Stimulated activated CD8-positive, alpha-beta memory T cell treated with anti-CD3 and anti-CD28 coated beads, Interleukin-15, amount 100 ng/mL, for 48 hours (primary cell): ENCODE measurements at regions not wholly inside any gene's neighbourhood (a gene's known extent, or its start where the extent isn't known, plus 50 kb on each side); places are given as distances from the start of the nearest gene placed in this dataset.
A peak's percentile ranks its signal among the peaks of the same experiment; 100 is the strongest.

Experiments used
- DNase-seq, 2 donors: peaks; one replicate each; pipeline ENCODE4 v3.0.0-alpha.2; 2020; ENCODE audit warnings: low read depth in 2 of 2

GRCh38 chr2:8565399-8566154 lies 116.3 kb upstream of the ID2 start:
- no peak for DNase-seq

GRCh38 chr2:8566155-8566670 lies 115.6 kb upstream of the ID2 start:
- DNase-seq, result no peak

GRCh38 chr2:8566774-8567468 lies 114.9 kb upstream of the ID2 start:
- DNase-seq, result no peak

- DNase-seq, result no peak
These were observed 114.2 kb upstream of the ID2 start for GRCh38 chr2:8567469-8568260.

GRCh38 chr2:8568543-8569302 lies 113.1 kb upstream of the ID2 start:
- no peak for DNase-seq

GRCh38 chr2:8569332-8569930 lies 112.4 kb upstream of the ID2 start:
- DNase-seq, result no peak

GRCh38 chr2:8570637-8571036 lies 111.2 kb upstream of the ID2 start:
- DNase-seq, result no peak

- DNase-seq, result no peak
These were observed 110.5 kb upstream of the ID2 start for GRCh38 chr2:8571301-8571791.

- DNase-seq, result no peak
These were observed 109.9 kb upstream of the ID2 start for GRCh38 chr2:8571792-8572499.

- DNase-seq, result no peak
These were observed 109.1 kb upstream of the ID2 start for GRCh38 chr2:8572712-8573233.

- no peak for DNase-seq
These were observed 108.5 kb upstream of the ID2 start for GRCh38 chr2:8573234-8573941.

GRCh38 chr2:8573942-8574195 lies 108.0 kb upstream of the ID2 start:
- DNase-seq, result no peak

GRCh38 chr2:8574196-8575037 lies 107.4 kb upstream of the ID2 start:
- DNase-seq, result no peak

GRCh38 chr2:8575038-8575833 lies 106.6 kb upstream of the ID2 start:
- peak in 1 of 2 donors; percentile 38 for DNase-seq

- DNase-seq, result no peak
These were observed 105.9 kb upstream of the ID2 start for GRCh38 chr2:8575834-8576423.

GRCh38 chr2:8576525-8577167 lies 105.2 kb upstream of the ID2 start:
- peak in 1 of 2 donors; percentile 44 for DNase-seq

- DNase-seq, result no peak
These were observed 104.3 kb upstream of the ID2 start for GRCh38 chr2:8577573-8577972.
